AG09309 (cell line): ENCODE measurements at regions not wholly inside any gene's neighbourhood (a gene's known extent, or its start where the extent isn't known, plus 50 kb on each side); places are given as distances from the start of the nearest gene placed in this dataset.

Experiments
- DNase-seq: peaks from one replicate; pipeline ENCODE4 v3.0.0-alpha.2; 2010; ENCODE audit warnings: low read depth
- H3K4me3 ChIP-seq: 2 replicates; pipeline ENCODE4 v1.5.1; 2011; ENCODE audit warnings: mild to moderate bottlenecking, low read depth, low read length, moderate library complexity; ENCODE audit not compliant: control insufficient read depth
- CTCF ChIP-seq: IDR thresholded peaks from 2 replicates; pipeline ENCODE4 v1.5.1; 2011; ENCODE audit warnings: mild to moderate bottlenecking, low read depth, low read length, inconsistent platforms; ENCODE audit not compliant: insufficient read depth, control insufficient read depth; ENCODE audit errors: missing control alignments

DNA sequence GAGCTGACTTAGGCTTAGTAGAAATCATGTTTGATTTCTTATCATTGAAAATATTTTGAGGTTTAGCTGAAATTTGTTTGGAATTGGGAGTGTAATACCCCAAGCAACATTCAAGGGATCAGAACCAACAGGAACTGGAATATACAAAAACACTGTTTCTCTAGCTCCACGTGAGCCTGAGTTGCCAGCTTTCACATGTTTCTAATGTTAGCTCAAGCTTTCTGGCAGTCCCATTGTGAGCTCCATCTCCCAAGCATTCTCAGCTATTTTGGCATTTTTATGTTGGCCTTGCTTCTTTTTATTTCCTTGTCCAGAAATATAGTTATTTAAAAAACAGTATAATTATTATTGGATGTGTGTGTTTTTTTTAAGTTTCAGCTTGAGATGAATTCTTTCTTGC, 427.1 kb upstream of the DPH6 start:
- no peak for TF ChIP-seq CTCF
- no peak for DNase-seq
- H3K4me3 ChIP-seq: no peak overlapping the region

- no peak for TF ChIP-seq CTCF
Observed at GRCh38 chr15:35974052-35974451, 428.1 kb upstream of the DPH6 start.

GRCh38 chr15:35975941-35976340, 430.0 kb upstream of the DPH6 start:
- no peak overlapping the region for H3K4me3 ChIP-seq
- TF ChIP-seq CTCF: no peak
- DNase-seq: no peak

More at GRCh38 chr15:35974052-35974451, 428.1 kb upstream of the DPH6 start:
- no peak overlapping the region for H3K4me3 ChIP-seq
- no peak for DNase-seq

DNA sequence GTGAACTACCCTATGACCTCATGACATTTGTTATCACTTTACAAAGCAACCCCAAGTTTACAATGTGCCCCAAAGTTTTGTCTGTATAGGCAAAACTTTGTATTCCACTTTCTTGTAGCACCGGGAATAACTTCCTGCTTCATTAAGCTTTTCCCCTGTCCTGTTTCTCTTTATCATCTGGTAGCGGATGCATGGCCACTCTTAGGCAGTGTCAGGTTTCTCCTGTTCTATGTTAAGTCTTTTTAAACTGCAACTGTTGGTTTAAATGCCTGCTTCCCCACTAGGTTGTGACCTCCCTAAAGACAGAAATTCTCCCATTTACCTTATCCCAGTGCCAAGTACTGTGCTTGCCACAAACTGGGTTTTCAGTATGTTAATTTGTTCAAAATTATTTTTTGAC, 433.6 kb upstream of the DPH6 start:
- no peak overlapping the region for H3K4me3 ChIP-seq
- no peak for DNase-seq
- TF ChIP-seq CTCF: no peak

DNA sequence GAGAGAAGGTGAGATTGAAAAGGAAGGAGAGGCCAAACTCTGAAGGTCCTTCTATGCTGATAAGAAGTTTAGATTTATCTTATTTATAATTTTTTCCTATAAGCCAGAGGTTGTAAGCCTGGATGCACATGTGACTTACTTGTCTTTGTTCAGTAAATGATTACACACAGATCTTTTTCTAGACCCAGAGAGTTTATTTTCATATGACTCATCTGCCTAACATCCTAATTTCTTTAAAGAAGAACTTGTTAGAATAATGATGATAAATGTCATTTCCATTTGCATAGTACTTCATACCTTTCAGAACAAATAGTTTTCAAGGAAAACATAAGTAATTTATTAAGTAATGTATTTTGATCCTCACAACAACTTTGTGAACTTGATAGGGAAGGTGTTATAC, 434.8 kb upstream of the DPH6 start:
- no peak for DNase-seq
- no peak for TF ChIP-seq CTCF
- H3K4me3 ChIP-seq: no peak overlapping the region

- TF ChIP-seq CTCF: no peak
- no peak overlapping the region for H3K4me3 ChIP-seq
- no peak for DNase-seq
Observed at GRCh38 chr15:35986191-35986721, 440.3 kb upstream of the DPH6 start.

- no peak for DNase-seq
- no peak for TF ChIP-seq CTCF
Observed at GRCh38 chr15:35987056-35987455, 441.1 kb upstream of the DPH6 start.

More at GRCh38 chr15:35987056-35987455, 441.1 kb upstream of the DPH6 start:
- H3K4me3 ChIP-seq: no peak overlapping the region
